ENCODE measurements at regions not wholly inside any gene's neighbourhood (a gene's known extent, or its start where the extent isn't known, plus 50 kb on each side); places are given as distances from the start of the nearest gene placed in this dataset.

GRCh38 chr2:120637847-120638246 lies 97.8 kb upstream of the GLI2 start:
- TF ChIP-seq, protein P1, sequence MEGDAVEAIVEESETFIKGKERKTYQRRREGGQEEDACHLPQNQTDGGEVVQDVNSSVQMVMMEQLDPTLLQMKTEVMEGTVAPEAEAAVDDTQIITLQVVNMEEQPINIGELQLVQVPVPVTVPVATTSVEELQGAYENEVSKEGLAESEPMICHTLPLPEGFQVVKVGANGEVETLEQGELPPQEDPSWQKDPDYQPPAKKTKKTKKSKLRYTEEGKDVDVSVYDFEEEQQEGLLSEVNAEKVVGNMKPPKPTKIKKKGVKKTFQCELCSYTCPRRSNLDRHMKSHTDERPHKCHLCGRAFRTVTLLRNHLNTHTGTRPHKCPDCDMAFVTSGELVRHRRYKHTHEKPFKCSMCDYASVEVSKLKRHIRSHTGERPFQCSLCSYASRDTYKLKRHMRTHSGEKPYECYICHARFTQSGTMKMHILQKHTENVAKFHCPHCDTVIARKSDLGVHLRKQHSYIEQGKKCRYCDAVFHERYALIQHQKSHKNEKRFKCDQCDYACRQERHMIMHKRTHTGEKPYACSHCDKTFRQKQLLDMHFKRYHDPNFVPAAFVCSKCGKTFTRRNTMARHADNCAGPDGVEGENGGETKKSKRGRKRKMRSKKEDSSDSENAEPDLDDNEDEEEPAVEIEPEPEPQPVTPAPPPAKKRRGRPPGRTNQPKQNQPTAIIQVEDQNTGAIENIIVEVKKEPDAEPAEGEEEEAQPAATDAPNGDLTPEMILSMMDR (conservative IDR thresholded peaks at IDR 0.05 in 1 of 2, IDR thresholded peaks at IDR 0.05 in 1 of 2; ENCODE audit: extremely low read depth in 1 of 2, insufficient read depth in 1 of 2, low read depth in 1 of 2, low read length in 2 of 2), result no peak
- no peak for TF ChIP-seq EZH2 (IDR thresholded peaks at IDR 0.05; ENCODE audit: borderline replicate concordance, low read length)
